ENCODE measurements at regions not wholly inside any gene's neighbourhood (a gene's known extent, or its start where the extent isn't known, plus 50 kb on each side); places are given as distances from the start of the nearest gene placed in this dataset.

DNA sequence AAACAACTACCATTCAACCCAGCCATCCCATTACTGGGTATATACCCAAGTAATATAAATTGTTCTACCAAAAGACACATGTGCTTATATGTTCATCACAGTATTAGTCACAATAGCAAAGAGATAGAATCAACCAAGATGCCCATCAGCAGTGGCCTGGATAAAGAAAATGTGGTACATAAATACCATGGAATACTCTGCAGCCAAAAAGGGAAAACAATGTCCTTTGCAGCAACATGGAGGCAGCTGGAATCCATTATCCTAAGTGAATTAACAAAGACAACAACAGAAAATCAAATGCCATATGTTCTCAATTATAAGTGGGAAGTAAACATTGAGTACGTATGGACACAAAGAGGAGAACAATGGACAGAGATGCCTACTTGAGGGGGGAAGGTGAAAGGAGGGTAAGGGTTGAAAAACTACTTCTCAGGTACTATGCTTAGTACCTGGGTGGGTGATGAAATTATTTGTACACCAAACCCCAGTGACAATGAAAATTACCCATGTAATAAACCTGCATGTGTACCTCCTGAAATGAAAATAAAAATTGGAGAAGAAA, 632.1 kb upstream of the AADAT start:
- ATAC-seq (no peak), DNase-seq (no peak)
- TF ChIP-seq CTCF (IDR thresholded peaks at IDR 0.05) = no peak
- intact Hi-C loops (cut with DNase I) = no loop called here
- no peak overlapping the region for H3K27ac ChIP-seq
- no peaks in the 10 kb centered on the region for H3K36me3 ChIP-seq
- no peak overlapping the region for H3K4me3 ChIP-seq
- WGBS, 2 donors = 59 to 62% methylated on average over 1 of the region's 1 CpG
- no peaks in the 10 kb centered on the region for H3K9me3 ChIP-seq
- H3K27me3 ChIP-seq = no peaks in the 10 kb centered on the region
- H3K4me1 ChIP-seq = no peaks in the 10 kb centered on the region

DNA sequence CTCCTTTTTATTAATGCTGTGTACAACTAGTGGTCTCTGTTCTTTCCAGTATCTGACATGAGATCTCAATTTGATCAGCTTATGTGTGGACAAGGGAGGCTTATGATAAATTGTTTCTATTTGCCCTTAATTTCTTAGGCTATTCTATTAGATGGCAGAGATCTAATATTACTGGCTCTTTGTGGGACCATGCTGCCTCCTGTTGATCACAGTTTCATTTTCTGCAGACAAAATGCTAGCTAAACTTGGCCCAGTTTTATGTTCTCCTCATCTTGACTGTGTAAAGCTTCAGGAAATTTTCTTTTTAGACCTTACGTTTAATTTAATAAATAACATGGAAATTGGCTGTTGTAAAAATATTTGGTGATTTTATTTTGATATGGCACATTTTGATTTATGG, 627.1 kb upstream of the AADAT start:
- intact Hi-C loops (cut with DNase I) = no loop called here
- WGBS, 2 donors = 76 to 83% methylated on average over 1 of the region's 1 CpG
- Histone ChIP-seq H3K4me3 (no peak overlapping the region), H3K9me3 (peaks cover 0 to 8% (median 0%) of the 10 kb centered on the region in 11 donors), H3K27me3 (no peaks in the 10 kb centered on the region), H3K4me1 (no peaks in the 10 kb centered on the region), H3K36me3 (no peaks in the 10 kb centered on the region), H3K27ac (no peak overlapping the region)
- DNase-seq = no peak
- no peak for TF ChIP-seq CTCF (IDR thresholded peaks at IDR 0.05)
- ATAC-seq = no peak

DNA sequence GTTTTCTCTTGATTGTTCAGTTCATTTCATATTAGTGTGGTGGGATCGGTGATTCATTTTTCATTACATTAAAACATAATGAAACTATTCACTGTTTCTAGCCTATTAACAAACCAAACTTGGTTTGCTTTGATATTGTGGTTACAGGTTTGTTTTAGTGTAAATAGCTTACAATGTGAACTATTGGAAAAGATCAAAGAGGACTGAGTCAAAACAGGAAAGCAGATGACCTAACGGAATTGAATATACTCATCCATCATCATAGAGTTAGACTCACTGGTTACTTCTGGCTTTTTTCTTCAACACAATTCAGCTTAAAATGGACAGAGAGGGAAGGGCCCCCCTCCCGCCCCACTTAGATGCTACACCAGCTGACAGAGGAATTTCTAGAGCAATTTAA, 616.2 kb upstream of the AADAT start:
- H3K9me3 ChIP-seq = no peaks in the 10 kb centered on the region
- 75 to 91% methylated on average over 3 of the region's 3 CpGs for WGBS, 2 donors
- intact Hi-C loops (cut with DNase I) = no loop called here
- no peak overlapping the region for H3K27ac ChIP-seq
- H3K4me3 ChIP-seq = no peak overlapping the region
- no peaks in the 10 kb centered on the region for H3K4me1 ChIP-seq
- no peak for TF ChIP-seq CTCF (IDR thresholded peaks at IDR 0.05)
- DNase-seq = no peak
- H3K27me3 ChIP-seq = no peaks in the 10 kb centered on the region
- ATAC-seq = no peak
- H3K36me3 ChIP-seq = no peaks in the 10 kb centered on the region

DNA sequence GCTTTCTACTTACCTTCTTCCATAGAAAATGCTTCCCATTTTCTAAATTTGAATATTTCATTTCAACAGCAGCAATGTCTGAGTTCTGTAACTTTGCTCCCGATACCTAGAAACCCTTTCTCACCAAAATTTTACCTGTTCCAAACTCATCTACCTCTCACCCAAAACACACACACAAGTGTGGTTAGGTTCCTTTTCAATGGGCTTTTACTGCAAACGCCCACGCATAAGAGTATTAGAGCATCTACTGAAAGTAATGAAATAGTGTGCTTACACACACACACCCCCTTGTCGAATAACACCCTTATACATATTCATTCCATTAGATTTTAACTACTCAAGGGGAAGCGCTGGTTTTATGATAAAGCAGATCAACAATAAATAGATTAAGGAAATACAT, 610.3 kb upstream of the AADAT start:
- no peak overlapping the region for H3K27ac ChIP-seq
- no peaks in the 10 kb centered on the region for H3K4me1 ChIP-seq
- no peak overlapping the region for H3K4me3 ChIP-seq
- no peaks in the 10 kb centered on the region for H3K27me3 ChIP-seq
- no peak for DNase-seq
- no peak for ATAC-seq
- H3K36me3 ChIP-seq = no peaks in the 10 kb centered on the region
- 86 to 89% methylated on average over 5 of the region's 5 CpGs for WGBS, 2 donors
- intact Hi-C loops (cut with DNase I) = no loop called here
- TF ChIP-seq CTCF (IDR thresholded peaks at IDR 0.05) = no peak
- no peaks in the 10 kb centered on the region for H3K9me3 ChIP-seq

All from heart right ventricle (tissue), 16 donors.